ENCODE measurements at regions not wholly inside any gene's neighbourhood (a gene's known extent, or its start where the extent isn't known, plus 50 kb on each side); places are given as distances from the start of the nearest gene placed in this dataset.

DNA sequence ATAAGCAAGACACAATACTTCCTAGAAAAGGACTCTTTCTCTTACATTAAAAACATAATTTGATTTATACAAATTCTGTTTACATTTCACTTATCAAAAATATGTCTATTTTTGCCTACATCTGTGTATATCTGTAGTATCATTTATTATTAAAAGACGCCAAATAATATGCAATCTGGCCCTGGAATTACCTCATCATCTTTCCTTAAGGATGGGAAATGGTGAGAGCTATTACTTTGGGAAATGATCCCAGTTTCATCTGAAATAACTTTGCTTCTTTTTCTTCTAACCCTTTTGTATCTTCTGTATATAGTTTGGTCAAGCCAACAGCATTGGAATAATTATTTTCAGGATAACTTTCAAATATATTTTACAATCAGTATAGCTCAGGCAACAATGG is 85.0 kb downstream of the FAS start:
- TF ChIP-seq, protein P1, sequence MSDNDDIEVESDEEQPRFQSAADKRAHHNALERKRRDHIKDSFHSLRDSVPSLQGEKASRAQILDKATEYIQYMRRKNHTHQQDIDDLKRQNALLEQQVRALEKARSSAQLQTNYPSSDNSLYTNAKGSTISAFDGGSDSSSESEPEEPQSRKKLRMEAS (IDR thresholded peaks at IDR 0.05) = no peak
- TF ChIP-seq POLR2AphosphoS5 (IDR thresholded peaks at IDR 0.05; ENCODE audit: low read depth, low read length) (no peak), SIN3A (IDR thresholded peaks at IDR 0.05; ENCODE audit: low read depth) (no peak), CTCF (IDR thresholded peaks at IDR 0.05 in 2 of 3, conservative IDR thresholded peaks at IDR 0.05 in 1 of 3; ENCODE audit: borderline replicate concordance in 1 of 3, insufficient read depth in 1 of 3, low read depth in 2 of 3, low read length in 2 of 3) (no peak), EZH2 (IDR thresholded peaks at IDR 0.05) (no peak), POLR2A (IDR thresholded peaks at IDR 0.05; ENCODE audit: borderline replicate concordance, extremely low read depth, insufficient read depth, insufficient read length) (no peak), ZFX (IDR thresholded peaks at IDR 0.05) (no peak), REST (IDR thresholded peaks at IDR 0.05; ENCODE audit: low read depth) (no peak)
- TF ChIP-seq, protein P2, sequence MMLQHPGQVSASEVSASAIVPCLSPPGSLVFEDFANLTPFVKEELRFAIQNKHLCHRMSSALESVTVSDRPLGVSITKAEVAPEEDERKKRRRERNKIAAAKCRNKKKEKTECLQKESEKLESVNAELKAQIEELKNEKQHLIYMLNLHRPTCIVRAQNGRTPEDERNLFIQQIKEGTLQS (IDR thresholded peaks at IDR 0.05) = no peak
